ENCODE measurements at regions not wholly inside any gene's neighbourhood (a gene's known extent, or its start where the extent isn't known, plus 50 kb on each side); places are given as distances from the start of the nearest gene placed in this dataset.

DNA sequence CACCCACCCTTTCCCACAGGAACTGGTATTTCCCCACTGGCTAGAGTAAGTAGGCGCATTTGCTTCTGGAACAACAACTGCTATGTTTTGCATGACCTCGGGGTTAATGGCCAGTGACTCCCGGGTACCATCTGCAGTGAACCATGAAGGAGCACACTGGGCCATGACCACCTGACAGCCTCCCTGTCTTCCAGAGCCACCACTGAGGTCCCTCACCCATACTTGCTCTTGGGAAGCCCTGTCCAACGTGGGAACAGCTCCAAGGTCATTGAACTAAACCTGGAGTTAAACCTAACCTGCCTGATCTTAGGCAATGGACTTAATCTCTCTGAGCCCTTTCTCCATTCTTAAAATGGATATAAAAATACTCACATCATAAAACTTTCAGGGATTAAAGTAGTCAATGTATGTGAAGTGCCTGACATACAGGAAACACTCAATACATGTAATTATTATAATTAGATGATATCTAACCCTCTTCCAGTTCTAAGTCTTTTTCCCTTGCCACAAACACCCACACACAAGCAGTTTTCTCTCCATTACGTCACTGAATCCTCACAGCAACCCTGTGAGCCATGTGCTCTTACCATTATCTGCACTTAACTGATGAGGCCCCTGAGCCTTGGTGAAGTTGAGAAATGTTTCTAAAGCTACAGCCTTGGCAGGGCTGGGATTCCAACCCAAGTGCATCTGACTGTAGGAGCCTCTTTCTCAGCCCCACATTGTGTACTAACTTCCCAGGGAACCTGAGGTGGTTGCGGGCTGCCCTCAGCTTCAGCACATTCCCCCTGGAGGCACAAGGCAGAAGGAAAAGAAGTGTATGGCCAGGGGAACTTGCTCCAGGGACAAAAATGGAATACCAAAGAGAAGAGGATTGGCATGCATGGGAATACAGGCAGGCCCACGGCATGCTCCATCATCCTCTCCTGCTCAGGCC is 74.5 kb upstream of the NCAM1 start:
- intact Hi-C loops (cut with DNase I), result no loop called here
- no peak overlapping the region for H3K4me3 ChIP-seq
- no peaks in the 10 kb centered on the region for H3K36me3 ChIP-seq
- no peak for DNase-seq
- ATAC-seq, result no peak
- H3K4me1 ChIP-seq, result no peaks in the 10 kb centered on the region
- H3K27me3 ChIP-seq (ENCODE audit: low read depth), result peaks cover 5% of the 10 kb centered on the region
- TF ChIP-seq, protein P1, sequence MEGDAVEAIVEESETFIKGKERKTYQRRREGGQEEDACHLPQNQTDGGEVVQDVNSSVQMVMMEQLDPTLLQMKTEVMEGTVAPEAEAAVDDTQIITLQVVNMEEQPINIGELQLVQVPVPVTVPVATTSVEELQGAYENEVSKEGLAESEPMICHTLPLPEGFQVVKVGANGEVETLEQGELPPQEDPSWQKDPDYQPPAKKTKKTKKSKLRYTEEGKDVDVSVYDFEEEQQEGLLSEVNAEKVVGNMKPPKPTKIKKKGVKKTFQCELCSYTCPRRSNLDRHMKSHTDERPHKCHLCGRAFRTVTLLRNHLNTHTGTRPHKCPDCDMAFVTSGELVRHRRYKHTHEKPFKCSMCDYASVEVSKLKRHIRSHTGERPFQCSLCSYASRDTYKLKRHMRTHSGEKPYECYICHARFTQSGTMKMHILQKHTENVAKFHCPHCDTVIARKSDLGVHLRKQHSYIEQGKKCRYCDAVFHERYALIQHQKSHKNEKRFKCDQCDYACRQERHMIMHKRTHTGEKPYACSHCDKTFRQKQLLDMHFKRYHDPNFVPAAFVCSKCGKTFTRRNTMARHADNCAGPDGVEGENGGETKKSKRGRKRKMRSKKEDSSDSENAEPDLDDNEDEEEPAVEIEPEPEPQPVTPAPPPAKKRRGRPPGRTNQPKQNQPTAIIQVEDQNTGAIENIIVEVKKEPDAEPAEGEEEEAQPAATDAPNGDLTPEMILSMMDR (IDR thresholded peaks at IDR 0.05), result no peak
- no peak overlapping the region for H3K27ac ChIP-seq
- H3K9me3 ChIP-seq, result no peaks in the 10 kb centered on the region

DNA sequence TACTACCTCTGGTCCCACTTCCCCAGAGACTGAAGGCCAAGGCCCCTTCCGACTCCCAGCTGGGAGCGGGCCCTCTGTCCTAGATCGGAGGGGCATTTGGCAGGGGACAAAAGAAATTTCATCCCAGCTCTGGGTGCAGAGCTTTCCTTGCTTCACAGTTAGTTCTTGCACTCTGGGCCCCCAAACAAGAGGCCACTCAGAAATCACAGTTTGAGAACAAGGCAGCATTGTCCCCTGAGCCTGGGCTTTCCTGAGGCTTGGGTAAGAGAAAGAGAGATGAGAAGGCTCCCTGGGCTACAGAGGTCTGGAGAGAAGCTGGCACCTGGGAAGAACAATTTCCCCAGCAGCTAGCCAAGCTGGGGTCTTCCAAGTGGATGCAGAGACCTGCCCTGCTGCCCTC is 71.8 kb upstream of the NCAM1 start:
- Histone ChIP-seq H3K27ac (no peak overlapping the region), H3K4me3 (no peak overlapping the region), H3K4me1 (no peaks in the 10 kb centered on the region), H3K27me3 (ENCODE audit: low read depth) (peaks cover 5% of the 10 kb centered on the region), H3K9me3 (no peaks in the 10 kb centered on the region), H3K36me3 (no peaks in the 10 kb centered on the region)
- ATAC-seq (no peak), DNase-seq (no peak)
- intact Hi-C loops (cut with DNase I), result no loop called here
- TF ChIP-seq, protein P1 (IDR thresholded peaks at IDR 0.05), result no peak

GRCh38 chr11:112899235-112900006 is 61.8 kb upstream of the NCAM1 start:
- DNase-seq (no peak), ATAC-seq (no peak)
- intact Hi-C loops (cut with DNase I), result no loop called here
- no peaks in the 10 kb centered on the region for H3K4me1 ChIP-seq
- no peaks in the 10 kb centered on the region for H3K36me3 ChIP-seq
- no peak overlapping the region for H3K27ac ChIP-seq
- no peak overlapping the region for H3K4me3 ChIP-seq
- TF ChIP-seq, protein P1 (IDR thresholded peaks at IDR 0.05), result no peak
- no peaks in the 10 kb centered on the region for H3K27me3 ChIP-seq (ENCODE audit: low read depth)
- H3K9me3 ChIP-seq, result no peaks in the 10 kb centered on the region

GRCh38 chr11:112901924-112902323 is 59.3 kb upstream of the NCAM1 start:
- intact Hi-C loops (cut with DNase I), result no loop called here
- ATAC-seq (no peak), DNase-seq (no peak)
- H3K4me1 ChIP-seq, result no peaks in the 10 kb centered on the region
- H3K36me3 ChIP-seq, result no peaks in the 10 kb centered on the region
- no peaks in the 10 kb centered on the region for H3K27me3 ChIP-seq (ENCODE audit: low read depth)
- H3K4me3 ChIP-seq, result no peak overlapping the region
- H3K27ac ChIP-seq, result no peak overlapping the region
- H3K9me3 ChIP-seq, result no peaks in the 10 kb centered on the region
- TF ChIP-seq, protein P1 (IDR thresholded peaks at IDR 0.05), result no peak

- Histone ChIP-seq H3K4me1 (no peaks in the 10 kb centered on the region), H3K27ac (no peak overlapping the region), H3K36me3 (no peaks in the 10 kb centered on the region), H3K9me3 (no peaks in the 10 kb centered on the region), H3K27me3 (ENCODE audit: low read depth) (no peaks in the 10 kb centered on the region), H3K4me3 (no peak overlapping the region)
- no peak for ATAC-seq
- DNase-seq, result no peak
- TF ChIP-seq, protein P1 (IDR thresholded peaks at IDR 0.05), result no peak
- intact Hi-C loops (cut with DNase I), result no loop called here
Observed at GRCh38 chr11:112902361-112903011, 58.7 kb upstream of the NCAM1 start.

All from lower lobe of right lung (tissue), 2 donors.